Cardiac muscle cell (in vitro differentiated cells and primary cell): ENCODE measurements at regions not wholly inside any gene's neighbourhood (a gene's known extent, or its start where the extent isn't known, plus 50 kb on each side); places are given as distances from the start of the nearest gene placed in this dataset.
"Not testable (repeated sequence)": the region's sequence is repeated elsewhere in the genome, so short reads cannot be mapped to it uniquely, and the experiment has no call there.

ENCODE experiments used
- DNase-seq, 2 donors: peaks; one replicate each; pipeline versions ENCODE4 v3.0.0 to v3.0.0-alpha.2; 2010 to 2017; ENCODE audit warnings: low read depth in 1 of 2, low spot score in 1 of 2
- H3K27ac ChIP-seq: fragments of 200-600 bp; sonication (generic); 2 replicates; pipeline ENCODE4 v1.5.1; 2016
- H3K27me3 ChIP-seq: fragments of 200-600 bp; sonication (generic); 2 replicates; pipeline ENCODE4 v1.6.0; 2016; ENCODE audit warnings: control low read depth
- H3K36me3 ChIP-seq: fragments of 200-600 bp; sonication (generic); 2 replicates; pipeline ENCODE4 v1.5.1; 2016; ENCODE audit warnings: control low read depth
- H3K4me1 ChIP-seq: fragments of 200-600 bp; sonication (generic); 2 replicates; pipeline ENCODE4 v1.8.1; 2017; ENCODE audit warnings: low read depth, mild to moderate bottlenecking, mixed run types
- H3K4me3 ChIP-seq: fragments of 200-600 bp; sonication (generic); 2 replicates; pipeline ENCODE4 v1.5.1; 2016; ENCODE audit warnings: mild to moderate bottlenecking
- H3K9me3 ChIP-seq: fragments of 200-600 bp; sonication (generic); 2 replicates; pipeline ENCODE4 v1.5.1; 2017; ENCODE audit warnings: low read depth, mild to moderate bottlenecking, control low read depth
- TF ChIP-seq, protein P1 (sequence below): IDR thresholded peaks from 2 replicates; pipeline ENCODE4 v1.5.1; 2012; ENCODE audit warnings: low read depth, mild to moderate bottlenecking, low read length

DNA sequence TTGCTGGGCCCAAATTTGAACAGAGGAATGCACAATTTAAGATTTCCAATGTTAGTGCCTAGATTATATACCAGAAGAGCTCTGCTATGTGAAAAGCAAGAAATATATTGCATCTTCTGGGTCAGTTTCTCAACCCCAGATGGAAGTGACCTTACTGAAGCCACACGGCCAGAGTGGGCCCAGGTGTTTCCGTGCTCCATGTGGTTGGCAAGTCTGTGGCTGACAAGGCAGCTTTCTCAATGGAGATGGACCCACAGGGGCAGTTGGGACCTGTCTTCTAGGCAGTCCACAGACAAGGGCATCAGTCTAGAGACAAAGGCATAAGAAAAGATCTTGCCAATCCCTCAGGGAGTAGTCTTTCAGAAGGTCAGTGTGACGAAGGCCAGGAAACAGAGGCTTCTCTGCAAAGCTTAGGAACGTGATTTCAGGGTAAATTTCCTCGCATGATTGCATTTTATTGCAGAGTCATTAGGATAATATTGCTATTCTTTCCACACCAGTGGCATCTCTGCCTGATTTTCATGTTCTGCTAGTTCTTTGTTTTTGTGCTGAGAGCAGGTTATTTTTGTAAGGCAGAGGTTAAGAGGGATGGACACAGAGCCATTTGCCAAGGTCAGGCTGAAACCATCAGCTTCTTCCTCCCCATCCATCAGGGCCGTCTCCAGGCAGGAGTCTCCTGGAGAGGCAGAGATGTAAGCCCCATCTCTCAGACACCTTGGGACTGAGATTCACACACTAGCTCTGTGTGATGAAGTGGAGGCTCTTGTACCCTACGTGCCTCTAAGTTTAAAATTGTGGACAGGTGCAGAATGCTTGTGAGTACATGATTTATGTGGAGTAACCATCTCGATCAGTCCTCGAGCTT lies 202.1 kb downstream of the ANKRD30B start:
- H3K36me3 ChIP-seq: no peaks in the 10 kb centered on the region
- H3K27me3 ChIP-seq: no peaks in the 10 kb centered on the region
- no peaks in the 10 kb centered on the region for H3K9me3 ChIP-seq
- no peak overlapping the region for H3K4me3 ChIP-seq
- no peak for DNase-seq
- TF ChIP-seq, protein P1, sequence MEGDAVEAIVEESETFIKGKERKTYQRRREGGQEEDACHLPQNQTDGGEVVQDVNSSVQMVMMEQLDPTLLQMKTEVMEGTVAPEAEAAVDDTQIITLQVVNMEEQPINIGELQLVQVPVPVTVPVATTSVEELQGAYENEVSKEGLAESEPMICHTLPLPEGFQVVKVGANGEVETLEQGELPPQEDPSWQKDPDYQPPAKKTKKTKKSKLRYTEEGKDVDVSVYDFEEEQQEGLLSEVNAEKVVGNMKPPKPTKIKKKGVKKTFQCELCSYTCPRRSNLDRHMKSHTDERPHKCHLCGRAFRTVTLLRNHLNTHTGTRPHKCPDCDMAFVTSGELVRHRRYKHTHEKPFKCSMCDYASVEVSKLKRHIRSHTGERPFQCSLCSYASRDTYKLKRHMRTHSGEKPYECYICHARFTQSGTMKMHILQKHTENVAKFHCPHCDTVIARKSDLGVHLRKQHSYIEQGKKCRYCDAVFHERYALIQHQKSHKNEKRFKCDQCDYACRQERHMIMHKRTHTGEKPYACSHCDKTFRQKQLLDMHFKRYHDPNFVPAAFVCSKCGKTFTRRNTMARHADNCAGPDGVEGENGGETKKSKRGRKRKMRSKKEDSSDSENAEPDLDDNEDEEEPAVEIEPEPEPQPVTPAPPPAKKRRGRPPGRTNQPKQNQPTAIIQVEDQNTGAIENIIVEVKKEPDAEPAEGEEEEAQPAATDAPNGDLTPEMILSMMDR: no peak
- H3K27ac ChIP-seq: no peak overlapping the region
- H3K4me1 ChIP-seq: no peaks in the 10 kb centered on the region

DNA sequence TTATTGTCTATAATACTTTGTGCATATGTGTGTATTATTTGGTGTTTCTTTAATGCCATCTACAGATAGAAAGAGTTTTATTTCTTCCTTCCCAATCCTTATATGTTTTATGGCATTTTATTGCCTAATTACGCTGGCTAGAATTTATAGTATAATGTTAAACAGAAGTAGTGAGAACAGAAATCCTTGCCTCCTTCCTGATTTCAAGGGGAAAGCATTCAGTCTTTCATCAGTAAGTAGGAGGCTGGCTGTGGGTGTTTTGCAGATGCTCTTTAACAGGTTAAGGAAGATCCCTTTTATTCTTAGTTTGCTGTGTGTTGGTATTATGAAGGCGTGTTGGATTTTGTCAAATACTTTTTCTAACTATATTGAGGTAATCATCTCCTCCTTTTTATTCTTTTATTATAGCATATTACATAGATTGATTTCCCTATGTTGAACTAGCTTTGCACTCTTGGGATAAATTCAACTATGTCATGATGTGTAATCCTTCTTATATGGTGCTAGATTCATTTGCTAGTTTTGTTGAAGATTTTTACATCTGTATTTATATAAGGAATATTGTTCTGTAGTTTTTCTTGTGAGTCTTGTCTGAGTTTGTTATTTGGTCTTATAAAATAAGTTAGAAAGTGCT lies 204.6 kb downstream of the ANKRD30B start:
- H3K4me3 ChIP-seq, H3K9me3 ChIP-seq, H3K4me1 ChIP-seq, H3K27me3 ChIP-seq, H3K27ac ChIP-seq, DNase-seq, H3K36me3 ChIP-seq: not testable (repeated sequence)

DNA sequence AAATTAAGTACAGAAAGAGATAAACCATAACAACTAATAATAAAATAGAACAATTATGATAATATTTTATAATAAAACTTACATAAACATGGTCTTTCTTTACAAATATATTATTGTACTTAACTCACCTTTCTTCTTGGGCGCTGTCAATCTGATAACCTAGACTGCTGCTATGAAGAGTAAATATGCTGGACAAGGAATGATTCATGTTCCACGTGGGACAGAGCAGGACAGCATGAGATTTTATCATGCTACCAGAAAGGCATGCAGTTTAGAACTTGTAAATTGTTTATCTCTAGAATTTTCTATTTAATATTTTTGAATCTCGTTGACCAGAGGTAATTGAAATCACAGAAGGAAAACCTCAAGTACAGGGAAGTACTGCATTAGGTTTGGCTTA lies 210.7 kb downstream of the ANKRD30B start:
- Histone ChIP-seq H3K36me3 (no peaks in the 10 kb centered on the region), H3K4me3 (no peak overlapping the region), H3K9me3 (no peaks in the 10 kb centered on the region), H3K27me3 (no peaks in the 10 kb centered on the region), H3K4me1 (no peaks in the 10 kb centered on the region), H3K27ac (no peak overlapping the region)
- no peak for DNase-seq
- TF ChIP-seq, protein P1: no peak

DNA sequence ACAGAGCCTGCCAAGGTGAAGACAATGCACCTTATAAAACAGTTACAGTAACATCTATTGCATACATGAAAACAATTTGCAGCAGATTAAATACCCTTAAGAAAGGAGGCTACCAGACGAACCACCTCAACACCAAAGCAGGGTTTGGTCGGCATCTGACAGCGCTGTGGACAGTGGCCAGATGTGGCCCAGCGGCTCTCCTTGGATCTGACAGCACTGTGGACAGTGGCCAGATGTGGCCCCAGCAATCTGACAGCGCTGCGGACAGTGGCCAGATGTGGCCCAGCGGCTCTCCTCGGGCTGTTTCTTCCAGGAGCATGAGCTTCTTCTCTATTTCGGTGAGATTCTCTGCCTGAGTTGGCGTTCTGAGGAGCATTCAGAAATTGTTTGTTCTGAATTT lies 211.6 kb downstream of the ANKRD30B start:
- TF ChIP-seq, protein P1: no peak

DNA sequence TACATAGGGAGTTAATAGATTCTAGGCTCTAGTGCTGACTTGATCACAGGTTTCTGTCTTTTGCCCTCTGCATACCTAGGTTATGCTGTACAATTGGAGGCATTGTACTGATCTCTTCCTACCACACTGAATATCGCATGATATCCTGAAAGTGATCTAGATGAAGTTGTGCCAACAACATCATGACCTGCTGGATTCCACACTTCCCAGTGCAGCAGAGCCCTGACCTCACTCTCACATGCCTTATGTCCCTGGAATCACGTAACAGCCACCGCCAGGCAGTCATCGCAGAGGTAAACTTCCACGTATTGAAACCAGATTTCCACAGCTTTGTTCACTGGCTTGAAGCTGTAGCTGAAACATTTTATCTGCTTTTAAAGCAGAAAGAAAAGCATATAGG lies 214.0 kb downstream of the ANKRD30B start:
- H3K27me3 ChIP-seq: no peaks in the 10 kb centered on the region
- no peaks in the 10 kb centered on the region for H3K36me3 ChIP-seq
- no peak overlapping the region for H3K27ac ChIP-seq
- H3K4me3 ChIP-seq: no peak overlapping the region
- TF ChIP-seq, protein P1: no peak
- H3K9me3 ChIP-seq: no peaks in the 10 kb centered on the region
- DNase-seq: no peak
- H3K4me1 ChIP-seq: no peaks in the 10 kb centered on the region

More for the DNA sequence above, 211.6 kb downstream of the ANKRD30B start:
- no peak overlapping the region for H3K4me3 ChIP-seq
- H3K4me1 ChIP-seq: no peaks in the 10 kb centered on the region
- no peak overlapping the region for H3K27ac ChIP-seq
- H3K27me3 ChIP-seq: no peaks in the 10 kb centered on the region
- no peak for DNase-seq
- H3K36me3 ChIP-seq: no peaks in the 10 kb centered on the region
- H3K9me3 ChIP-seq: no peaks in the 10 kb centered on the region

DNA sequence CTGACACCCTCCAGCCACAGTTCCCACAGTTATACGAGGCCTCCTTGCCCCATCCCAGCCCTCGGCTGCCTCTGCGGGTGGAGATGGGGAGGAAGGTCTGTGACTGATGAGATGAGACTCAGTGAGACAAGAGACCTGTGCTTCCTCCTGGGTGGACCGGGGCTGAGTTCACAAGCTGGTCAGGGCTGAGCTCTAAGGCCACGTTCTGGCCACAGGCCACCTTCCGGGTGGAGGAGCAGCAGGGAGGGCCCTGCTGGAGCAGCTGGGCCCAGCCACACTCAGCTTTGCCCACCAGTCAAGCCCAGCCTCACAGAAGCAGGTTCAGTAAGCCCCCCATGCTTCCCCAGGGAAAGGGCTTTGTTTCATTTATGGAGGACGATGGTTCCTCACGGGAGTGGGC lies 214.7 kb downstream of the ANKRD30B start:
- H3K27me3 ChIP-seq: no peaks in the 10 kb centered on the region
- TF ChIP-seq, protein P1: no peak
- H3K4me1 ChIP-seq: no peaks in the 10 kb centered on the region
- no peaks in the 10 kb centered on the region for H3K36me3 ChIP-seq
- no peaks in the 10 kb centered on the region for H3K9me3 ChIP-seq
- no peak overlapping the region for H3K27ac ChIP-seq
- no peak overlapping the region for H3K4me3 ChIP-seq
- no peak for DNase-seq
